ENCODE measurements at regions not wholly inside any gene's neighbourhood (a gene's known extent, or its start where the extent isn't known, plus 50 kb on each side); places are given as distances from the start of the nearest gene placed in this dataset.
"Not testable (repeated sequence)": the region's sequence is repeated elsewhere in the genome, so short reads cannot be mapped to it uniquely, and the experiment has no call there.

DNA sequence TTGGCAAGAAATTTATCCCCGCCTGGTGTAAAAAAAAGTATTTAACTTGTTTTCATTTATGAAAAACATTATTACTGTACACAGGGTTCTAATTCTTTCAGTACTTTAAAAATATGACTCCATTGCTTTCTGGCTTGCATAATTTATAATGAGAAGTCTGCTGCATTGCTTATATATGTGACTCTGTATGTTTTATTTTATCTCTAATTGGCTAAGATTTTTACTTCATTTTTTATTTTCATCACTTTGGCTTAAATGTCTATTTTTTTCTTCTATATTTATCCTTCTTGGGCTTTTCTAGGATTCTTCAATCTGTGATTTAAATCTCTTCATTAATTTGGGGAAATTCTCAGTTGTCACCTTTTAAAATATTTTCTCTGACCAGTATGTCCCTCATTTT is 636.6 kb upstream of the NR2F2 start:
- Histone ChIP-seq H3K27me3 (ENCODE audit: low read depth) (no peaks in the 10 kb centered on the region), H3K36me3 (no peaks in the 10 kb centered on the region), H3K9me3 (replicated peaks) (peaks cover 47% of the 10 kb centered on the region), H3K27ac (replicated peaks) (no peak overlapping the region), H3K4me3 (no peak overlapping the region), H3K4me1 (no peaks in the 10 kb centered on the region)
- intact Hi-C loops (cut with micrococcal nuclease), result no loop called here
- no peak for DNase-seq
- TF ChIP-seq, protein P1, sequence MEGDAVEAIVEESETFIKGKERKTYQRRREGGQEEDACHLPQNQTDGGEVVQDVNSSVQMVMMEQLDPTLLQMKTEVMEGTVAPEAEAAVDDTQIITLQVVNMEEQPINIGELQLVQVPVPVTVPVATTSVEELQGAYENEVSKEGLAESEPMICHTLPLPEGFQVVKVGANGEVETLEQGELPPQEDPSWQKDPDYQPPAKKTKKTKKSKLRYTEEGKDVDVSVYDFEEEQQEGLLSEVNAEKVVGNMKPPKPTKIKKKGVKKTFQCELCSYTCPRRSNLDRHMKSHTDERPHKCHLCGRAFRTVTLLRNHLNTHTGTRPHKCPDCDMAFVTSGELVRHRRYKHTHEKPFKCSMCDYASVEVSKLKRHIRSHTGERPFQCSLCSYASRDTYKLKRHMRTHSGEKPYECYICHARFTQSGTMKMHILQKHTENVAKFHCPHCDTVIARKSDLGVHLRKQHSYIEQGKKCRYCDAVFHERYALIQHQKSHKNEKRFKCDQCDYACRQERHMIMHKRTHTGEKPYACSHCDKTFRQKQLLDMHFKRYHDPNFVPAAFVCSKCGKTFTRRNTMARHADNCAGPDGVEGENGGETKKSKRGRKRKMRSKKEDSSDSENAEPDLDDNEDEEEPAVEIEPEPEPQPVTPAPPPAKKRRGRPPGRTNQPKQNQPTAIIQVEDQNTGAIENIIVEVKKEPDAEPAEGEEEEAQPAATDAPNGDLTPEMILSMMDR (IDR thresholded peaks at IDR 0.05; ENCODE audit: borderline replicate concordance), result no peak

DNA sequence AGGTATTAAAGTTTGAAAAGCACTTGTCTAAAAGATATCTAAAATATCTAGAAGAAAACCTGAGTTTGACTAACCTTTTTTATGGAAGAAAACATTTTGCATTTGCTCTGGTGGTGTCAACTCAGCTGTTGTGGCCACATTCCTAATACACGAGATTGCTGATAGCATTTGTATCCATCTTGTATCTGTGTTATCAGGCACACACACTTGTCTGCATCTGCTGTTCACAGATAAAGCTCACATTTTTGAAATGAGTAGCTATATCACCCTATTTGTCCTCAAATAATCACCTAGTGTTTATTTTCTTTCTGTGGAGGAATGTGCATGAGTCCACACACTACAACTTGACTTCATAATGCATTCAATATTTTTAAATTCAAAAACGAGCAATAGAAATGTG is 632.3 kb upstream of the NR2F2 start:
- DNase-seq, result no peak
- Histone ChIP-seq H3K9me3 (replicated peaks) (peaks cover 69% of the 10 kb centered on the region), H3K36me3 (peaks cover 3% of the 10 kb centered on the region), H3K27me3 (ENCODE audit: low read depth) (no peaks in the 10 kb centered on the region), H3K4me1 (no peaks in the 10 kb centered on the region), H3K27ac (replicated peaks) (no peak overlapping the region), H3K4me3 (no peak overlapping the region)
- TF ChIP-seq, protein P1 (IDR thresholded peaks at IDR 0.05; ENCODE audit: borderline replicate concordance), result no peak
- intact Hi-C loops (cut with micrococcal nuclease), result no loop called here

DNA sequence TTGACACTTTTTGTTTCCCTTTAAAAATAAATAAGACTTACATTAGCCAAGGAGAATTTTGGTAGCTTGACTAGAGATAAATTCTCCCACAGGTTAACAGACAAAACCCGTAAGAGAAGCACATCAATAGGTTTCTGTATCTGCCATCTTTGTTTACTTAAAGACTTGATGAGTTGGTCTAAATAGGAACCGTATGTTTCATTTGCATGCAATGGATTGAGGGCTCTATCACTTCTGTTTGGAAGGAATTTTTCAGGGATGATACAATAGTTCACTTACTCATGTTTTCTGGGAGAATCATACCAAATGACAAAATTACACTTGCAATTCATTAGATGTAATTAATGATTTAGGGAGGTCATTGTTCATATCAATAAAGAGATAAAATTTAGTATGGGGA is 631.5 kb upstream of the NR2F2 start:
- no peak for DNase-seq
- Histone ChIP-seq H3K27me3 (ENCODE audit: low read depth) (no peaks in the 10 kb centered on the region), H3K36me3 (peaks cover 3% of the 10 kb centered on the region), H3K27ac (replicated peaks) (no peak overlapping the region), H3K4me3 (no peak overlapping the region), H3K4me1 (no peaks in the 10 kb centered on the region), H3K9me3 (replicated peaks) (peaks cover 69% of the 10 kb centered on the region)
- TF ChIP-seq, protein P1 (IDR thresholded peaks at IDR 0.05; ENCODE audit: borderline replicate concordance), result no peak
- intact Hi-C loops (cut with micrococcal nuclease), result no loop called here

DNA sequence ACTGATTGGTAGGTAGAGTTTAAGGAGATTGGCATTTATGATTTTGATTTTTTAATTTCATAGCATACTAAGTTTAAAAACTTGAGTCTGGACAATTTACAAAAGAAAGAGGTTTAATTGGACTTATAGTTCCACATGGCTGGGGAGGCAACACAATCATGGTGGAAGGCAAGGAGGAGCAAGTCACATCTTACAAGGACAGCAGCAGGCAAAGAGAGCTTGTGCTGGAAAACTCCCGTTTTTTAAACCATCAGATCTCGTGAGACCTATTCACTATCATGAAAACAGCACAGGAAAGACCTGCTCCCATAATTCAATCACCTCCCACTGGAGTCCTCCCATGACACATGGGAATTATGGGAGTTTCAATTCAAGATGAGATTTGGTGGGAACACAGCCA is 630.9 kb upstream of the NR2F2 start:
- Histone ChIP-seq H3K4me3 (no peak overlapping the region), H3K27ac (replicated peaks) (no peak overlapping the region), H3K4me1 (no peaks in the 10 kb centered on the region), H3K9me3 (replicated peaks) (peaks cover 64% of the 10 kb centered on the region), H3K27me3 (ENCODE audit: low read depth) (no peaks in the 10 kb centered on the region), H3K36me3 (peaks cover 3% of the 10 kb centered on the region)
- TF ChIP-seq, protein P1 (IDR thresholded peaks at IDR 0.05; ENCODE audit: borderline replicate concordance), result no peak
- DNase-seq, result no peak
- intact Hi-C loops (cut with micrococcal nuclease), result no loop called here

DNA sequence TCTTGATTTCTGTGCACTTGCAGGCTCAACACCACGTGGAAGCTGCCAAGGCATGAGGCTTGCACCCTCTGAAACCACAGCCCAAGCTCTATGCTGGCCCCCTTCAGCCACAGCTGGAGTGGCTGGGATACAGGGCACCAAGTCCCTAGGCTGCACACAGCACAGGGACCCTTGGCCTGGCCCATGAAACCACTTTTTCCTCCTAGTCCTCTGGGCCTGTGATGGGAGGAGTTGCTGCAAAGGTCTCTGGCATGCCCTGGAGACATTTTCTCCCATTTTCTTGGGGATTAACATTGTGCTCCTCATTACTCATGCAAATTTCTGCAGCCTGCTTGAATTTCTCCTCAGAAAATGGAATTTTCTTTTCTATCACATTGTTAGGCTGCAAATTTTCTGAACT is 629.8 kb upstream of the NR2F2 start:
- intact Hi-C loops (cut with micrococcal nuclease); H3K4me1 ChIP-seq; H3K4me3 ChIP-seq; H3K27ac ChIP-seq (replicated peaks); H3K36me3 ChIP-seq; DNase-seq; H3K27me3 ChIP-seq (ENCODE audit: low read depth): not testable (repeated sequence)
- peaks cover 53% of the 10 kb centered on the region for H3K9me3 ChIP-seq (replicated peaks)

DNA sequence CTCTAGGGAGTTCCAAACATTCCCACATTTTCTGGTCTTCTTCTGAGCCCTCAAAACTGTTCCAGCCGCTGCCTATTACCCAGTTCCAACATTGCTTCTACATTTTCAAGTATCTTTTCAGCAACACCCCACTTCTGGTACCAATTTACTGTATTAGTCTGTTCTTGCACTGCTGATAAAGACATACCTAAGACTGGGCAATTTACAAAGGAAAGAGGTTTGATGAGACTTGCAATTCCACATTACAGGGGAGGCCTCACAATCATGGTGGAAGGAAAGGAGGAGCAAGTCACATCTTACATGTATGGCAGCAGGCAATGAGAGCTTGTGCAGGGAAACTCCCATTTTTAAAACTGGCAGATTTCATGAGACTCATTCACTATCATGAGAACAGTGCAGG is 629.1 kb upstream of the NR2F2 start:
- DNase-seq, result no peak
- H3K36me3 ChIP-seq, result peaks cover 3% of the 10 kb centered on the region
- TF ChIP-seq, protein P1 (IDR thresholded peaks at IDR 0.05; ENCODE audit: borderline replicate concordance), result no peak
- H3K27me3 ChIP-seq (ENCODE audit: low read depth), result no peaks in the 10 kb centered on the region
- H3K9me3 ChIP-seq (replicated peaks), result peaks cover 52% of the 10 kb centered on the region
- no peak overlapping the region for H3K27ac ChIP-seq (replicated peaks)
- intact Hi-C loops (cut with micrococcal nuclease), result no loop called here
- no peaks in the 10 kb centered on the region for H3K4me1 ChIP-seq
- H3K4me3 ChIP-seq, result no peak overlapping the region

Data from left ventricle myocardium inferior (tissue), 1 donor.